Nephron progenitor cell (in vitro differentiated cells): ENCODE measurements at regions not wholly inside any gene's neighbourhood (a gene's known extent, or its start where the extent isn't known, plus 50 kb on each side); places are given as distances from the start of the nearest gene placed in this dataset.

Source experiments
- DNase-seq: peaks from one replicate; pipeline ENCODE4 v3.0.0; 2021
- H3K27ac Mint-ChIP-seq: 2 replicates; pipeline ENCODE4 v1.8.0; 2021; ENCODE audit warnings: mild to moderate bottlenecking, moderate library complexity, mixed read lengths
- H3K27me3 Mint-ChIP-seq: 2 replicates; pipeline ENCODE4 v1.8.0; 2021; ENCODE audit warnings: mild to moderate bottlenecking, low read depth, mixed read lengths; ENCODE audit not compliant: poor library complexity
- H3K36me3 Mint-ChIP-seq: 2 replicates; pipeline ENCODE4 v1.8.0; 2021; ENCODE audit warnings: low read depth, mixed read lengths
- H3K4me1 Mint-ChIP-seq: 2 replicates; pipeline ENCODE4 v1.8.0; 2021; ENCODE audit warnings: mixed read lengths
- H3K4me3 Mint-ChIP-seq: 2 replicates; pipeline ENCODE4 v1.8.0; 2021; ENCODE audit warnings: mild to moderate bottlenecking, moderate library complexity, mixed read lengths
- H3K9me3 Mint-ChIP-seq: 2 replicates; pipeline ENCODE4 v1.8.0; 2021; ENCODE audit warnings: mild to moderate bottlenecking, moderate library complexity, mixed read lengths
- TF ChIP-seq, protein P1 (sequence below): fragments of 200-600 bp; sonication (generic); IDR thresholded peaks from 2 replicates; pipeline ENCODE4 v1.5.0; 2021; ENCODE audit warnings: antibody characterized with exemption

DNA sequence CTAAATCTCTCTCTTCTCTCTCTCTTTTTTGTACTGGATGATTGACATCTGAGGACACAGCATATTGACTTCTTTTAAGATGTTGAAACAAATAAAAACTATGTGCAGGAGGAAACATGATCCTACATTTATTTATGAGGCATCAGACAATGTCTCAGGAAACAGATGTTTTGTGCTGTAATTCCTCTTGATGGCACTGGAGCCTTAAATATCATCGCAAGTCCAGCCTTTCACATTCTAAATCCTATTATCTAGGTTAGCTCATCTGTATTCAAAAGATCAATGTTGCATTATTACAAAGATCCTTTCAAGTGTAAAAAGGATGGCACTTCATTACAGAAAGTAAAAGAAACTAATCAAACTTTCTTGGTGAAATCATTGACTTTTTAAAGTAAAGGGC, 63.9 kb downstream of the MAT2B start:
- TF ChIP-seq, protein P1, sequence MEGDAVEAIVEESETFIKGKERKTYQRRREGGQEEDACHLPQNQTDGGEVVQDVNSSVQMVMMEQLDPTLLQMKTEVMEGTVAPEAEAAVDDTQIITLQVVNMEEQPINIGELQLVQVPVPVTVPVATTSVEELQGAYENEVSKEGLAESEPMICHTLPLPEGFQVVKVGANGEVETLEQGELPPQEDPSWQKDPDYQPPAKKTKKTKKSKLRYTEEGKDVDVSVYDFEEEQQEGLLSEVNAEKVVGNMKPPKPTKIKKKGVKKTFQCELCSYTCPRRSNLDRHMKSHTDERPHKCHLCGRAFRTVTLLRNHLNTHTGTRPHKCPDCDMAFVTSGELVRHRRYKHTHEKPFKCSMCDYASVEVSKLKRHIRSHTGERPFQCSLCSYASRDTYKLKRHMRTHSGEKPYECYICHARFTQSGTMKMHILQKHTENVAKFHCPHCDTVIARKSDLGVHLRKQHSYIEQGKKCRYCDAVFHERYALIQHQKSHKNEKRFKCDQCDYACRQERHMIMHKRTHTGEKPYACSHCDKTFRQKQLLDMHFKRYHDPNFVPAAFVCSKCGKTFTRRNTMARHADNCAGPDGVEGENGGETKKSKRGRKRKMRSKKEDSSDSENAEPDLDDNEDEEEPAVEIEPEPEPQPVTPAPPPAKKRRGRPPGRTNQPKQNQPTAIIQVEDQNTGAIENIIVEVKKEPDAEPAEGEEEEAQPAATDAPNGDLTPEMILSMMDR: no peak
- H3K4me1 Mint-ChIP-seq: peaks cover 23% of the 10 kb centered on the region
- DNase-seq: no peak
- no peak overlapping the region for H3K4me3 Mint-ChIP-seq
- H3K27me3 Mint-ChIP-seq: peaks cover 72% of the 10 kb centered on the region
- H3K9me3 Mint-ChIP-seq: no peaks in the 10 kb centered on the region
- H3K27ac Mint-ChIP-seq: no peak overlapping the region
- no peaks in the 10 kb centered on the region for H3K36me3 Mint-ChIP-seq

DNA sequence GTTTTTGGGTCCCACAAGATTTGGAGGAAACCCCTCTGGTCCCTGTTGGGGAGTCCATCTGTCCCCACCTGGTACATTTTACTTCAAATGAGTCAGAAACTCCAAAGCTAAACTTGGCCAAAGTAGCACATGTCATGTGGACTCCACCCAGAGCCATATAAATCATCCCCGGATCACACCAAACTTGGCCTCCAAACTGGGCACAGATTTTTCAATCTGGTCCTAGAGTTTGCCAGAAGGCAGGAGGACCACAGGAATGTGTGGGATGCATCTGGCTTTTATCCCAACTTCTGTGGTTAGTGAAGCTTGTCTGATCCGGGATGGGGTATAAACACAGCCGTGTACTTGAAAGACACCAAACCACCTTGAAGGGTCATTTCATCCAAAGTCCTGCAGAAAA, 66.3 kb downstream of the MAT2B start:
- Mint-ChIP-seq H3K4me1 (peaks cover 14% of the 10 kb centered on the region), H3K27me3 (peaks cover 52% of the 10 kb centered on the region), H3K27ac (no peak overlapping the region), H3K9me3 (no peaks in the 10 kb centered on the region), H3K4me3 (no peak overlapping the region), H3K36me3 (no peaks in the 10 kb centered on the region)
- DNase-seq: no peak
- TF ChIP-seq, protein P1: no peak

DNA sequence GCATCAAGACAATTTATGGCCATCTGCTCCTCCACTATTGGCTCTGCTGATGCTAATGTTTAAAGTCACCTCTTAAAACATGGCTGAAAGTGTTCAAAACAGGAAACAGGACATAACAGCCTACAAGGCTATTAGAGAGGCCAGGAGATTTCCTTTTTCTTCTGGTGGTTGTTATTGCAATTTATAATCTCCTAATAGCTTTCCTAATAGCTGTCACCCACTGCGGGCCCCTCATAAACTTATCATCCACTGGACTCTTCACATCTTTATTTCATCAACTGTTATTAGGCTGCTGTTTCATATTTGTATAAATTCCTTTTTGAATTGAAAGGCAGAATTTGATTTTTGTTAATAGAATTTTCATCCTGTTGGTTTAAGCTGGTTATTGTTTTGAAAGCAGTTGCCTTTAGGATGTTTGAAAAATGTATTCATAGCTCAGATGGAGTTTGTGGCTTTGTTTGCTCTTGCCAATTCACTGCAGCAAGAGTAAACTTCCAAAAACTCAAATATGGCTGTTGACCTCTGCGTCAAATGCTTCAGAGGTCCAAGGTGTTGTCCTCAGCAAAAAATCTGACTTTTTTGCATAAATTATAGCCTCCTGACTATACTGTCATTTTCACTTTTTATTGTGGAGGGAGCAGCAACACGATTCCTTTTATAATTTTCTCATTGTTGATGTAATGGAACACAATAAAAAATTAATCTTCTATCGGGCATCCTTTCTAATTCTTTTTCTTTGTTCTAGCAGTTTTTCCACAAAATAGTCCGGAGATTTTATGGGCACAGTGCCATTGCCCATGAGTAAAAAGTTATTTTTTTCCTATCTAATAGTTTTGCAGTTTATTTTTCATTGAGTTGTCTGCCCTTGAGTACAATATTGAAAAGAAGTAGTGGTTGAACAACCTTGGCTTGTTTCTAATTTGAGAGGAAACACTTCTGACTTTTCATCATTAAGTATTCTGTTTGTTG, 69.3 kb downstream of the MAT2B start:
- Mint-ChIP-seq H3K27me3 (peaks cover 22% of the 10 kb centered on the region), H3K36me3 (no peaks in the 10 kb centered on the region), H3K4me1 (peaks cover 4% of the 10 kb centered on the region), H3K27ac (no peak overlapping the region), H3K9me3 (no peaks in the 10 kb centered on the region), H3K4me3 (no peak overlapping the region)
- DNase-seq: no peak
- TF ChIP-seq, protein P1: no peak

DNA sequence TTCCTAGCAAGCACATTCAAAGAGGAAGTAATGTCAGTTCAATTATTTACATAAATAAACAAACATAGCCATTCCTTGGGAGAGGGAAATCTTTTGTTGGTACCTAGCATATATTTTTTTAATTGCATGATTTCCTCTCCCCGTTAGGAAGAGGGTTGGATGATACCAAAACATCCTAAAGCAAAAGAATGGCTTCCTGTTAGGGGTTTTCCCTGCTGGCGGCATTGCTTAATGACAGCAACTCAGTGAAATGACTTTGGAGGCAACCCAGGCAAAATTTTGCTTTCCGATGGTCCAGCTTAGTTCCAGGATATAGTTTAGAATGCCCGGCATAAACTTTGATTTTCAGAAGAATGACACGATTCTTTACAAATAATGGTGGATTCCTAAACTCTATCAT, 73.2 kb downstream of the MAT2B start:
- Mint-ChIP-seq H3K27me3 (peaks cover 13% of the 10 kb centered on the region), H3K36me3 (no peaks in the 10 kb centered on the region)
- TF ChIP-seq, protein P1: no peak

DNA sequence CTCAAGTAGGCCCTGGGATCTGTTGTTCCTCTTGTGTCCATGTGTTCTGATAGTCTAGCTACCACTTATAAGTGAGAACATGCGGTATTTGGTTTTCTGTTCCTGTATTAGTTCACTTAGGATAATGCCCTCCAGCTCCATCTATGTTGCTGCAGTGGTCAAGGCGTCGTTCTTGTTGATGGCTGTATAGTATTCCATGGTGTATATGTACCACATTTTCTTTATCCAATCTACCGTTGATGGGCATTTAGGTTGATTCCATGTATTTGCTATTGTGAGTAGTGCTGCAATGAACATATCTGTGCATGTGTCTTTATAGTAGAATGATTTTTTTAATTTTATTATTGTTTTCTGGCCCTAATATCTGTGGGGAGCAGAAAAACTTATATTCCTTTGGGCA, 74.3 kb downstream of the MAT2B start:
- H3K27ac Mint-ChIP-seq: no peak overlapping the region
- no peak overlapping the region for H3K4me3 Mint-ChIP-seq
- H3K9me3 Mint-ChIP-seq: peaks cover 4% of the 10 kb centered on the region

More for the DNA sequence above, 73.2 kb downstream of the MAT2B start:
- Mint-ChIP-seq H3K27ac (no peak overlapping the region), H3K4me3 (no peak overlapping the region), H3K4me1 (peaks cover 4% of the 10 kb centered on the region), H3K9me3 (no peaks in the 10 kb centered on the region)
- DNase-seq: no peak

More for the DNA sequence above, 74.3 kb downstream of the MAT2B start:
- Mint-ChIP-seq H3K4me1 (no peaks in the 10 kb centered on the region), H3K36me3 (no peaks in the 10 kb centered on the region), H3K27me3 (peaks cover 4% of the 10 kb centered on the region)
- no peak for DNase-seq
- TF ChIP-seq, protein P1: no peak
